NOMO-1 treated with dmso at 0.1 percent for 144 hours (cell line): ENCODE measurements at regions not wholly inside any gene's neighbourhood (a gene's known extent, or its start where the extent isn't known, plus 50 kb on each side); places are given as distances from the start of the nearest gene placed in this dataset.

Experiments
- DNase-seq: peaks from one replicate; lab custom pipeline; 2025; ENCODE audit not compliant: unreplicated experiment; lab: John Stamatoyannopoulos, UW

DNA sequence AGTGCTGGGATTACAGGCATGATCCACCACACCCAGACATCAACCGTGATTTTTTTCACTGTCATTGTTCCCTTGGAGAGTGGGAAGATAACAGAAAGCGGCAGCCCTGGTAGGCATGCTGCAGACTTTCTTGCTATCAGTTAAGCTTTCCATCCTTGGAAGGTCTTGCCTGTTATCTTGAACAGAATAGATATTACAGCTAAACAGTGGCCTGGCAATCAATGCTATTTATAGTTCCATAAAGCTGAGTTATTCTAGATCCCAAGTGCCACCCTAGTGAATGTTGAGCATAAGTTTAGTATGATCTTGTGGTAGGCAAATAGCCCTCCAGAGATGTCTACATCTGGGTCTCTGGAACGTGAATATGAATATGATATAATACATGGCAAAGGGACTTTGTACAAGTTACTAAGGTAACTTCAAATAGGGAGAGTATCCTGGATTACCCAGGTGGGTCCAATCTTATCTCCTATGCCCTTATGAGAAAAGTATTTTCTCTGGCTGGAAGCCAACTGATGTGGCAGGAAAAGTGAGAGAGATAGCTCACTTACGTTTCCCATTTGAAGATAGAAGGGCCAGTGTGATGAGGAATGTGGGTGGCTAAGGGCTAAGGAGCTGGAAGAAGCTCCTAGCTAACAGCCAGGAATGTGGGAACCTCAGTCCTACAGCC lies 609.1 kb upstream of the IGFBP3 start:
- DNase-seq = no peak

- DNase-seq = no peak
Measured at GRCh38 chr7:46527360-46527759, 606.3 kb upstream of the IGFBP3 start.

DNA sequence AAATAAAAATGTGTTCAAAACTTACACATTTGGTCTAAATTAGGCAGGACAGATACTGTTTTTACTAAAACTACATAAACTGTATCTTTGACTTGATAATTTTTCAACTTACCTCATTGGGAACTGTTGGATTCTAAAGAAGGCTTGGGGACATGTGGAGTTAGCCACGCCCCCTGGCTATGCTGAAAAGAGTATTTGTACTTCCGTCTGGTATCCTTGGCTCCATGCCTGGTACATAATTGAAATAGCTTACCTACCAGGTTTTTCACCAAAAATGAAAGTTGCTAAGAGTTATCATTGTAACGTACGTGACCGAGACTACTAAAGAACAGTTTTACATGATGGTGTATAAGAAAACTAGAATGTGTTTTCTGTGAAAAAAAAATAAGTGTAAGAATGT lies 604.8 kb upstream of the IGFBP3 start:
- DNase-seq = no peak

DNA sequence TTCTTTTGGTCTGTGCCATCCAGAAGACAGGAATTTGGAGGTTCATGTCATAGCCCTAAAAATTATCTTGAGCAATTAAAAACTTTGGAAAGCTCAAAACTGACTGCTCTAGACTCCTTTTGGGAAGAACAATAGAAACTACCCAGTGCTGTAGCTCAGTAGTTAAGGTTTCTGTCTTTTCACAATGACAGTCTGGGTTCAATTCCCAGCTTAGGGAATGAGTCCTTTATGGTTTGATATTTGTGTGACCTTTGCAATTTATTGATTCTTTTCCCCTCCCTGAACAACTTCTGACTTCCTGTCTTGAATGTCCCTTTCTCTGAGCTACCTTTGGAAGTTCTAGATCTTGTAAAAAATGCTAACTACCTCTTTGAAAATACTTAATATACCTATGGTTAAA lies 603.3 kb upstream of the IGFBP3 start:
- no peak for DNase-seq

DNA sequence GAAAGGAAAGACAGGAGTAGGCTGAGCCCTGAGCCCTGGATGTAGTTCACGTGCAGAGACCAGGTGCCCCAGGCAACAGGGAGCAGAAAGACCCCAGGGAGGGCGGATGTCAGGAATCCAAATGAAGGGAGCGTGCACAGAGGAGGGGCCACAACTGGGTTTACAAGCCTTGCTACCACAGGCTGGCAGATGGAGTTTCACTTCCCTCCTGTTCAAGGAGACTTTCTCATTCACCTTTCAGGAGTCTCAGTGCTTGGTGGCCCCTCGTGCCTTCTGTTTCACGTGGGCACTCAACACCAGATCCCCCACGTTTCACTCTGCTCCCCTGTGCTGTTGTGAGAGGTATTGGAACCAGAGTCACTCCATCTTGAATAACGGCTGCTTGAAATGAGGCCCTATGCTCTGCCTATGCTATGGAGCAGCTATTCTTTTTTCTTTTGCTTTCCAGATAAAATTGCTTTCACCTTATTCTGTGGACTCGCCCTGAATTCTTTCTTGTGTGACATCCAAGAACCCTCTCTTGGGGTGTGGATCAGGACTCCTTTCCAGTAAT lies 601.4 kb upstream of the IGFBP3 start:
- DNase-seq = no peak

DNA sequence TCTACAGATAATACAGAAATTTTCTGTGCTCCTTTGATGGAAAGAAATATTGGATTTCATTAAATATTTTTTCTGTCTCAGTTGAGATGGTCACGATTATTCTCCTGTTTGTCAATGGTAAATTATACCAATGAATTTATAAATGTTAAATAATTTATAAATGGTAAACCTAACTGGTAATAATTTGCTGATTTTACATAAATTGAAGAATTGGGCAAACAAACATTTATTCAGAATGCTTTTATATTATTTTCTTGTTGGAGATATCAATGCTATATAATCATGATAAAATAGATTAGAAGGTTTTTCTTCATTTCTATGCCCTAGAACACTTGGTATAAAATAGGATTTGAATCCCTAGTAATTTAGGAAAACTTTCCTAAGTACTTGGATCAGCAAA lies 597.6 kb upstream of the IGFBP3 start:
- DNase-seq = no peak

- no peak for DNase-seq
Measured at GRCh38 chr7:46515844-46516590, 594.9 kb upstream of the IGFBP3 start.

DNA sequence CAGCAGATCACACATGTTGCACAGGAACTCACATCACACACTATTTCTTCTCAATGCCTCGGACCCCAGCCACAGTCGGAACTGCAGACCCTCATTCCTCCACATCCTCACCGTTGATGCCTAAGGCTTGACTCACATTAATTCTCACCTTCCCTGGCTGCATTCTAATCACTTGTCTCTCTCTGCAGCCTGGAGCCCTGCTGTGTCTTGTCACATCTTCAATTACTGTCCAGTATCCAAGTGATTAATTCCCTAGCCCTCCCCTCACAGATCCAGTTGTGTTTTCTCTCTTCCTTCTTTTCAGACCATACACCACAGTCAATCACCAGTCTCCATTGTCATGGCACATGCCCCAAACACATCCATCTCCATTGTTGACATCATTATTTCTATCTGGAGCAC lies 592.4 kb upstream of the IGFBP3 start:
- DNase-seq = no peak

GRCh38 chr7:46512891-46513413 lies 591.9 kb upstream of the IGFBP3 start:
- no peak for DNase-seq

GRCh38 chr7:46511442-46512215 lies 590.6 kb upstream of the IGFBP3 start:
- no peak for DNase-seq

DNA sequence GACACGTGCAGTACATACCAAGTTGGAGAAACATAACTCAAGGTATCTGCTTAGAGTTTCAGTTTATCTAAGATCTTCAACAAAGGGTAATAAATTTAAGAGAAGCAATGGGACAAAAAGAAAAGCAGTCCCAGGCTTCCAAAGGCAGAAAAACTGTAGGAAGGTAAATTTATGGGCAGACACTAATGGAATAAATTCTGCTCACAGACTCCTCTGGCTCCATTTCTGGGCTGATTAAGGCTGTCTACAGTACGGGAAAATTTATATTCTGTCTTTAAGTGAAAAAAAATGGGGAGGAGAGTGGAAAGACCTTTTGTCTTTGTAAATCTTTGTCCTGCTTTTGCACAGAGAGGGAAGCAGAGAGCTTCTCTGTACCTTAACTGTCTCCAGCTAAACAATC lies 587.5 kb upstream of the IGFBP3 start:
- DNase-seq = no peak

GRCh38 chr7:46507560-46507959 lies 586.5 kb upstream of the IGFBP3 start:
- DNase-seq = no peak

- DNase-seq = no peak
Measured at GRCh38 chr7:46494441-46494840, 573.4 kb upstream of the IGFBP3 start.

- no peak for DNase-seq
Measured at GRCh38 chr7:46494028-46494427, 573.0 kb upstream of the IGFBP3 start.

- no peak for DNase-seq
Measured at GRCh38 chr7:46493196-46493595, 572.1 kb upstream of the IGFBP3 start.

GRCh38 chr7:46492466-46492865 lies 571.4 kb upstream of the IGFBP3 start:
- DNase-seq = no peak

DNA sequence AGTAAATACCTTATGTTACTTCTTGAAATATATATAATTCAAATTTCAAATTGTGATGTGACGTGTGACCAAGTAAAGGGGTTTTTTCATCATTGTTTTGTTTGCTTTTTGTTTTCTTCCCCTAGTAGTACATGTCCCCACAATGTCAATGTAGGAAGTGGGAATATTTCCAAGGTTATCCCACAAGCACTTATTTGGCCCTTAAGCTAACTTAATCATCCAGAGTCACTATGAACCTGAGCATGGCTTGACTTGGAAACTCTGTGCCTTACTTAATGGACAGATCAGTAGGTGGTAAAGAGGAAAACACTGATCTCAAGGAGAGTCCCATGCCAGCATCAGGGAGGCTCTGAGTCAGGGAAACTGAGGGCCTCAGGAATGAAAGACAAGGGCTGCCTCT lies 569.3 kb upstream of the IGFBP3 start:
- DNase-seq = no peak

GRCh38 chr7:46489106-46489505 lies 568.0 kb upstream of the IGFBP3 start:
- DNase-seq = no peak

- no peak for DNase-seq
Measured at GRCh38 chr7:46488607-46489006, 567.5 kb upstream of the IGFBP3 start.

DNA sequence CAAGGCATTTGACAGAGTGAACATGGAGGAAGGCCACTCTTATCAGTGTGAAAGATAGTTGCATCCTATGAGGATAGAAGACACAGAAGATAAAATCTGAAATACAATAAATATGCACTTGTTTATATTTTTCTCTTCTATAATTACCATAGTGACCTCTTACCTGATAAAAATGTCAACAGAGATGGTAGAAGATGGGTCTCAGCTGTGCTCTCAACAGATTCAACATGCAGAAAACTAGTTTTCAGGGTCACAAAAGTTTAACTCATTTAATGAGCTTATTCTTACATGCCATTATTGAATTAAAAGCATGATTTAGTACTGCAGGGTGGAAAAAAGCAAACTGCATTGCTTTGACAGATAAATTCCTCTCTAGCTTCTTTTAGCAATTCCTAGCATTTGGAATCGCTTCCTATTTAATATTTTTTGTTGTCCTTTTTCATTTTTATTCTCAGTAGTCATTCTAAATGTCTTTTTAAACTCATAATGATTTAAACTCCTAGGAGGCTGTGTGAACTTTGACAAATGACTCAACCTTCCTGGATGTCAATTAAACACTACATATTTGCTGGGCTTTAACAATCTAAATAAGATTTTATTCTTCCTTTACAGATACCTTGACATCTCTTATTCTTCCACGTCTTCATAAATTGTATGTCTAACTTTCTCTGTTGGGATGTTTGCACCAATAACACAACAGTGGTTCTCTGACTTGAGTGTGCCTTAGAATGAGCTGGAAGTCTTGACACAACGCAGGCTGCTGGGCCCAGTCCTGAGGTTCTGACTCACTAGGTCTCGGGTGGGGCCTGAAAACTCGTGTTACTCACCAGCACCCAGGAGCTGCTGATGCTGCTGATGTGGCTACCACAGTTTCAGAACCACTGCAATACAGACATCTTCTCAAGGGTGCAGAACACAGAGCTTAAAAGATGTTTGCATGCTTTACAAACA lies 565.5 kb upstream of the IGFBP3 start:
- DNase-seq = no peak
